ENCODE measurements at regions not wholly inside any gene's neighbourhood (a gene's known extent, or its start where the extent isn't known, plus 50 kb on each side); places are given as distances from the start of the nearest gene placed in this dataset.

DNA sequence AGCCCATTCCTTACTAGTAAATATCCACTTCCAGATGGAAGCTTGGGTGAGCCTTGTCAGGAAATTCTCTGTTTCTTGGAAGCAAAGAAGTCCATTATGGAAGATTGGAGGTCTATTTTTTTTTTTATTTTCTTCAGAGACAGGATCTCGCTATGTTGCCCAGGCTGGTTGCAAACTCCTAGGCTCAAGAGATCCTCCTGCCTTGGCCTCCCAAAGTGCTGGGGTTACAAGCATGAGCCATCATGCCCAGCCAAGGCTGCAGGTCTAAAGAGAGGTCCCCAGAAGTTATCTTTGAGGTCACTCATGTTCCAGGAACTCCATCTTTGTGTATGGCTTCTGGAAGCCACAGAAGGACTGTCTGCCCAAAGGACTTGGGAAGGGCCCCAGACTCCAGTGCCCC, 255.3 kb downstream of the LY86 start:
- TF ChIP-seq POLR2AphosphoS5 (IDR thresholded peaks at IDR 0.05; ENCODE audit: low read depth, low read length) (no peak), SIN3A (IDR thresholded peaks at IDR 0.05; ENCODE audit: borderline replicate concordance, insufficient read depth, low read length) (no peak), TAF1 (IDR thresholded peaks at IDR 0.05; ENCODE audit: borderline replicate concordance, insufficient read depth, low read length) (no peak), FOXP2 (optimal IDR thresholded peaks at IDR 0.05; ENCODE audit: borderline replicate concordance, extremely low read depth, extremely low read length, insufficient read depth) (no peak)
- TF ChIP-seq, protein P1, sequence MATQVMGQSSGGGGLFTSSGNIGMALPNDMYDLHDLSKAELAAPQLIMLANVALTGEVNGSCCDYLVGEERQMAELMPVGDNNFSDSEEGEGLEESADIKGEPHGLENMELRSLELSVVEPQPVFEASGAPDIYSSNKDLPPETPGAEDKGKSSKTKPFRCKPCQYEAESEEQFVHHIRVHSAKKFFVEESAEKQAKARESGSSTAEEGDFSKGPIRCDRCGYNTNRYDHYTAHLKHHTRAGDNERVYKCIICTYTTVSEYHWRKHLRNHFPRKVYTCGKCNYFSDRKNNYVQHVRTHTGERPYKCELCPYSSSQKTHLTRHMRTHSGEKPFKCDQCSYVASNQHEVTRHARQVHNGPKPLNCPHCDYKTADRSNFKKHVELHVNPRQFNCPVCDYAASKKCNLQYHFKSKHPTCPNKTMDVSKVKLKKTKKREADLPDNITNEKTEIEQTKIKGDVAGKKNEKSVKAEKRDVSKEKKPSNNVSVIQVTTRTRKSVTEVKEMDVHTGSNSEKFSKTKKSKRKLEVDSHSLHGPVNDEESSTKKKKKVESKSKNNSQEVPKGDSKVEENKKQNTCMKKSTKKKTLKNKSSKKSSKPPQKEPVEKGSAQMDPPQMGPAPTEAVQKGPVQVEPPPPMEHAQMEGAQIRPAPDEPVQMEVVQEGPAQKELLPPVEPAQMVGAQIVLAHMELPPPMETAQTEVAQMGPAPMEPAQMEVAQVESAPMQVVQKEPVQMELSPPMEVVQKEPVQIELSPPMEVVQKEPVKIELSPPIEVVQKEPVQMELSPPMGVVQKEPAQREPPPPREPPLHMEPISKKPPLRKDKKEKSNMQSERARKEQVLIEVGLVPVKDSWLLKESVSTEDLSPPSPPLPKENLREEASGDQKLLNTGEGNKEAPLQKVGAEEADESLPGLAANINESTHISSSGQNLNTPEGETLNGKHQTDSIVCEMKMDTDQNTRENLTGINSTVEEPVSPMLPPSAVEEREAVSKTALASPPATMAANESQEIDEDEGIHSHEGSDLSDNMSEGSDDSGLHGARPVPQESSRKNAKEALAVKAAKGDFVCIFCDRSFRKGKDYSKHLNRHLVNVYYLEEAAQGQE (IDR thresholded peaks at IDR 0.05; ENCODE audit: insufficient read depth in 1 of 2, low read depth in 2 of 2, low read length in 2 of 2): no peak

- TF ChIP-seq, protein P1 (IDR thresholded peaks at IDR 0.05; ENCODE audit: insufficient read depth in 1 of 2, low read depth in 2 of 2, low read length in 2 of 2): no peak
- no peak for TF ChIP-seq SIN3A (IDR thresholded peaks at IDR 0.05; ENCODE audit: borderline replicate concordance, insufficient read depth, low read length)
- no peak for TF ChIP-seq TAF1 (IDR thresholded peaks at IDR 0.05; ENCODE audit: borderline replicate concordance, insufficient read depth, low read length)
- no peak for TF ChIP-seq POLR2AphosphoS5 (IDR thresholded peaks at IDR 0.05; ENCODE audit: low read depth, low read length)
- no peak for TF ChIP-seq FOXP2 (optimal IDR thresholded peaks at IDR 0.05; ENCODE audit: borderline replicate concordance, extremely low read depth, extremely low read length, insufficient read depth)
Observed at GRCh38 chr6:6844530-6844929, 256.0 kb downstream of the LY86 start.

- TF ChIP-seq FOXP2 (optimal IDR thresholded peaks at IDR 0.05; ENCODE audit: borderline replicate concordance, extremely low read depth, extremely low read length, insufficient read depth) (no peak), POLR2AphosphoS5 (IDR thresholded peaks at IDR 0.05; ENCODE audit: low read depth, low read length) (no peak), TAF1 (IDR thresholded peaks at IDR 0.05; ENCODE audit: borderline replicate concordance, insufficient read depth, low read length) (no peak), SIN3A (IDR thresholded peaks at IDR 0.05; ENCODE audit: borderline replicate concordance, insufficient read depth, low read length) (no peak)
- TF ChIP-seq, protein P1 (IDR thresholded peaks at IDR 0.05; ENCODE audit: insufficient read depth in 1 of 2, low read depth in 2 of 2, low read length in 2 of 2): no peak
Observed at GRCh38 chr6:6845603-6846002, 257.1 kb downstream of the LY86 start.

- TF ChIP-seq POLR2AphosphoS5 (IDR thresholded peaks at IDR 0.05; ENCODE audit: low read depth, low read length) (no peak), FOXP2 (optimal IDR thresholded peaks at IDR 0.05; ENCODE audit: borderline replicate concordance, extremely low read depth, extremely low read length, insufficient read depth) (no peak), TAF1 (IDR thresholded peaks at IDR 0.05; ENCODE audit: borderline replicate concordance, insufficient read depth, low read length) (no peak), SIN3A (IDR thresholded peaks at IDR 0.05; ENCODE audit: borderline replicate concordance, insufficient read depth, low read length) (no peak)
- TF ChIP-seq, protein P1 (IDR thresholded peaks at IDR 0.05; ENCODE audit: insufficient read depth in 1 of 2, low read depth in 2 of 2, low read length in 2 of 2): no peak
Observed at GRCh38 chr6:6847591-6847990, 259.1 kb downstream of the LY86 start.
